ENCODE measurements at regions not wholly inside any gene's neighbourhood (a gene's known extent, or its start where the extent isn't known, plus 50 kb on each side); places are given as distances from the start of the nearest gene placed in this dataset.

GRCh38 chr15:91538782-91539181 is 314.7 kb upstream of the SLCO3A1 start:
- TF ChIP-seq EZH2phosphoT487 (IDR thresholded peaks at IDR 0.05; ENCODE audit: borderline replicate concordance, low read depth, low read length) (no peak), CTCF (conservative IDR thresholded peaks at IDR 0.05; ENCODE audit: low read length) (no peak)
- Histone ChIP-seq H4K20me1 (ENCODE audit: insufficient read depth, low read length) (no peaks in the 10 kb centered on the region), H2AFZ (ENCODE audit: low read length) (no peak overlapping the region), H3K9me2 (ENCODE audit: insufficient read depth, low read length) (no peaks in the 10 kb centered on the region), H3K4me2 (ENCODE audit: low read length) (no peak overlapping the region), H3K4me1 (ENCODE audit: insufficient read depth, low read length, poor library complexity, severe bottlenecking) (no peaks in the 10 kb centered on the region), H3K36me3 (ENCODE audit: insufficient read depth, low read length) (no peaks in the 10 kb centered on the region), H3K9me3 (ENCODE audit: low read length) (no peaks in the 10 kb centered on the region), H3K79me2 (ENCODE audit: insufficient read depth, low read depth, low read length) (no peaks in the 10 kb centered on the region), H3K27ac (ENCODE audit: low read depth, low read length, poor library complexity, severe bottlenecking) (no peak overlapping the region), H3K4me3 (ENCODE audit: low read depth, low read length, poor library complexity, severe bottlenecking) (no peak overlapping the region)
- DNase-seq (ENCODE audit: low spot score) = no peak
- ChIA-PET POLR2A (no interaction called here), CTCF (ENCODE audit: unreplicated experiment) (no interaction called here)
- BruUV-seq (replicated peaks) = no TSS peak
- intact Hi-C loops (cut with micrococcal nuclease; ENCODE audit: unreplicated experiment) = no loop called here

- Histone ChIP-seq H3K9me3 (ENCODE audit: low read length) (no peaks in the 10 kb centered on the region), H3K79me2 (ENCODE audit: insufficient read depth, low read depth, low read length) (no peaks in the 10 kb centered on the region), H3K4me1 (ENCODE audit: insufficient read depth, low read length, poor library complexity, severe bottlenecking) (no peaks in the 10 kb centered on the region), H3K4me2 (ENCODE audit: low read length) (no peak overlapping the region), H3K36me3 (ENCODE audit: insufficient read depth, low read length) (no peaks in the 10 kb centered on the region), H3K9me2 (ENCODE audit: insufficient read depth, low read length) (no peaks in the 10 kb centered on the region), H3K4me3 (ENCODE audit: low read depth, low read length, poor library complexity, severe bottlenecking) (no peak overlapping the region), H3K27ac (ENCODE audit: low read depth, low read length, poor library complexity, severe bottlenecking) (no peak overlapping the region), H4K20me1 (ENCODE audit: insufficient read depth, low read length) (no peaks in the 10 kb centered on the region), H2AFZ (ENCODE audit: low read length) (no peak overlapping the region)
- ChIA-PET POLR2A (interaction anchor here (0.7 kb wide), 1 partner anchor 111 kb away, joined by 3 read pairs; no protein-coding TSS in a partner anchor), CTCF (ENCODE audit: unreplicated experiment) (no interaction called here)
- DNase-seq (ENCODE audit: low spot score) = no peak
- TF ChIP-seq EZH2phosphoT487 (IDR thresholded peaks at IDR 0.05; ENCODE audit: borderline replicate concordance, low read depth, low read length) (no peak), CTCF (conservative IDR thresholded peaks at IDR 0.05; ENCODE audit: low read length) (no peak)
- intact Hi-C loops (cut with micrococcal nuclease; ENCODE audit: unreplicated experiment) = no loop called here
- no TSS peak for BruUV-seq (replicated peaks)
Observed at GRCh38 chr15:91541286-91541685, 312.2 kb upstream of the SLCO3A1 start.

GRCh38 chr15:91542226-91542625 is 311.3 kb upstream of the SLCO3A1 start:
- no peaks in the 10 kb centered on the region for H3K79me2 ChIP-seq (ENCODE audit: insufficient read depth, low read depth, low read length)
- H3K4me2 ChIP-seq (ENCODE audit: low read length) = no peak overlapping the region
- no peaks in the 10 kb centered on the region for H3K9me2 ChIP-seq (ENCODE audit: insufficient read depth, low read length)
- CTCF ChIA-PET (ENCODE audit: unreplicated experiment) = no interaction called here
- POLR2A ChIA-PET = no interaction called here
- H2AFZ ChIP-seq (ENCODE audit: low read length) = no peak overlapping the region
- intact Hi-C loops (cut with micrococcal nuclease; ENCODE audit: unreplicated experiment) = no loop called here
- no peak for TF ChIP-seq EZH2phosphoT487 (IDR thresholded peaks at IDR 0.05; ENCODE audit: borderline replicate concordance, low read depth, low read length)
- no peak for TF ChIP-seq CTCF (conservative IDR thresholded peaks at IDR 0.05; ENCODE audit: low read length)
- no peak for DNase-seq (ENCODE audit: low spot score)
- no peaks in the 10 kb centered on the region for H4K20me1 ChIP-seq (ENCODE audit: insufficient read depth, low read length)
- H3K27ac ChIP-seq (ENCODE audit: low read depth, low read length, poor library complexity, severe bottlenecking) = no peak overlapping the region
- H3K36me3 ChIP-seq (ENCODE audit: insufficient read depth, low read length) = no peaks in the 10 kb centered on the region
- no peaks in the 10 kb centered on the region for H3K4me1 ChIP-seq (ENCODE audit: insufficient read depth, low read length, poor library complexity, severe bottlenecking)
- no peaks in the 10 kb centered on the region for H3K9me3 ChIP-seq (ENCODE audit: low read length)
- H3K4me3 ChIP-seq (ENCODE audit: low read depth, low read length, poor library complexity, severe bottlenecking) = no peak overlapping the region
- BruUV-seq (replicated peaks) = no TSS peak
